ENCODE measurements at regions not wholly inside any gene's neighbourhood (a gene's known extent, or its start where the extent isn't known, plus 50 kb on each side); places are given as distances from the start of the nearest gene placed in this dataset.
"Not testable (repeated sequence)": the region's sequence is repeated elsewhere in the genome, so short reads cannot be mapped to it uniquely, and the experiment has no call there.

DNA sequence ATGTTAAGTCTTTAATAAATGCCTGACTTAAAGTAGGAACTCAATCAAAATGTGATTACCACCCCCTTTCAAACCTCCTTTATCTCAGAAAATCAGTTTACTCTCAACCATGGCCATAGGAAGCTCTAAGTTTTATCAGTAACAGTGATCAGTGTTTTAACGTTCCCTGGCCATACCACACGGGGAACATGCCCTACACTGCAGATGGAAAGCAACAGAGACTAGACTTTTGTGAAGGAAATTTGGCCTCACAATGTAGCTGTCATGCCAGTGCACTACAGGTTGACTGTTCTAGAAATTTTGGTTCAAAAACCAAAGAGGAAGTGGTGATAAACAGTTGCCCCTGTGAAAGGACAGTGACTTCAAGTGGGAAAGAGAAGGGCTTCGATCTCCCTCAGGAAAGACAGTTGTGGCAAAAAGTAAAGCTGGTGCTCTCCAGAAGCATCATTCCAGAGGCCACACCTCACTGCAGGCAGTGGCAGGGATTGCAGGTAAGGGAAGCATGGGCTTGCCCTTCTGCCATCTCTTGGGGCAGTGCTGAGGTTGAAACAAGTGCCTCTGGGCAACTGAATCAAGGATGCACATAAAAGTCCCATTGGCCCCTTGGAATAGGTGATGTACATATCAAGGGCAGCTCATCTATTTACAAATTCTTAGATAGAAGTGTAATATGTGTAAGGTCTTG, 57.7 kb upstream of the FCGR1A start:
- not testable (repeated sequence) for H3K4me1 Mint-ChIP-seq; DNase-seq; H3K36me3 Mint-ChIP-seq (ENCODE audit: low read depth); H3K4me3 Mint-ChIP-seq; H3K27me3 Mint-ChIP-seq (ENCODE audit: low read depth, poor library complexity); H3K9me3 Mint-ChIP-seq; H3K27ac Mint-ChIP-seq

DNA sequence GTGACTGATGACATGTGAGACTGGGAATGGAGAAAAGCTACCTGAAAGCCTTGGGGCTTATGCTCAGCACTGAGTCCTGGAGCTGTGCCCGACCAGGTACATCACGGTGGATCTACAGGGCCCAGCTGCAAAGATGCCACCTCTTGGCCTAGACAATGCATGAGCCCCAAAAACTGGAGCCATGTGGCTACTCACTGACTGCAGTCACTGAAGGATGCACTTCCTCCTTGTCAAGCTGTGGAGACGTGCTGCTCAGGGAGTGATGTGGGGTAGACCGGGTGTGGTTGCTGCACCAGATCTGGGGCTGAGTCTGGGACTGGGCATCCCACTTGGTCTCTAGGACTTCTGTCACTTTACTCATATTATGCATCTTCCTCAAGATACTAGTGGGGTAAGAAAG, 55.8 kb upstream of the FCGR1A start:
- H3K9me3 Mint-ChIP-seq; H3K4me3 Mint-ChIP-seq; DNase-seq; H3K36me3 Mint-ChIP-seq (ENCODE audit: low read depth); H3K27ac Mint-ChIP-seq; H3K4me1 Mint-ChIP-seq; H3K27me3 Mint-ChIP-seq (ENCODE audit: low read depth, poor library complexity): not testable (repeated sequence)

- H3K36me3 Mint-ChIP-seq (ENCODE audit: low read depth); H3K4me3 Mint-ChIP-seq; H3K4me1 Mint-ChIP-seq; H3K9me3 Mint-ChIP-seq; DNase-seq; H3K27ac Mint-ChIP-seq; H3K27me3 Mint-ChIP-seq (ENCODE audit: low read depth, poor library complexity): not testable (repeated sequence)
Observed at GRCh38 chr1:149728598-149728997, 53.9 kb upstream of the FCGR1A start.
